Heart right ventricle (tissue), 16 donors: ENCODE measurements at regions not wholly inside any gene's neighbourhood (a gene's known extent, or its start where the extent isn't known, plus 50 kb on each side); places are given as distances from the start of the nearest gene placed in this dataset.

Experiments used
- ATAC-seq, 8 donors: fragments of 200-7000 bp; cut with Tn5 transposase; one replicate each; pipeline ENCODE4 v1.9.1; 2020; ENCODE audit warnings: mild to moderate bottlenecking in 8 of 8, moderate library complexity in 8 of 8, moderate number of reproducible peaks in 1 of 8
- DNase-seq, 2 donors: peaks; one replicate each; pipeline ENCODE4 v3.0.0-alpha.2; 2020
- H3K27ac ChIP-seq, 10 donors: fragments of 200-600 bp; sonication (generic) in 2 of 10; one replicate each; pipeline versions ENCODE4 v1.5.0 to v1.8.0; 2020 to 2022; ENCODE audit warnings: mild to moderate bottlenecking in 3 of 10
- H3K27me3 ChIP-seq, 7 donors: fragments of 200-600 bp; one replicate each; pipeline ENCODE4 v1.8.0; 2021 to 2022; ENCODE audit warnings: mild to moderate bottlenecking in 2 of 7
- H3K36me3 ChIP-seq, 9 donors: fragments of 200-600 bp; sonication (generic) in 1 of 9; one replicate each; pipeline versions ENCODE4 v1.5.0 to v1.8.0; 2020 to 2022; ENCODE audit warnings: mild to moderate bottlenecking in 2 of 9
- H3K4me1 ChIP-seq, 9 donors: fragments of 200-600 bp; sonication (generic) in 1 of 9; one replicate each; pipeline versions ENCODE4 v1.5.0 to v1.8.0; 2020 to 2022; ENCODE audit warnings: mild to moderate bottlenecking in 4 of 9
- H3K4me3 ChIP-seq, 10 donors: fragments of 200-600 bp; sonication (generic) in 2 of 10; one replicate each; pipeline versions ENCODE4 v1.5.0 to v1.8.0; 2020 to 2022; ENCODE audit warnings: mild to moderate bottlenecking in 7 of 10, moderate library complexity in 2 of 10
- H3K9me3 ChIP-seq, 11 donors: fragments of 200-600 bp in 10 of 11; sonication (generic) in 2 of 11; one replicate each; pipeline versions ENCODE4 v1.5.0 to v1.8.0; 2013 to 2022; ENCODE audit warnings: mild to moderate bottlenecking in 2 of 11, control low read depth in 1 of 11, moderate library complexity in 1 of 11
- CTCF ChIP-seq, 9 donors: fragments of 200-600 bp; sonication (generic) in 2 of 9; IDR thresholded peaks; one replicate each; pipeline versions ENCODE4 v1.5.0 to v1.8.0; 2021 to 2022; ENCODE audit warnings: antibody characterized with exemption in 9 of 9, mild to moderate bottlenecking in 5 of 9, moderate library complexity in 1 of 9
- WGBS, 2 donors: extraction: QIAGEN DNeasy Blood & Tissue Kit; methylation state at CpG; one replicate each; pipeline ENCODE4 v1.1.7; 2013; ENCODE audit warnings: inconsistent platforms in 1 of 2; 5-methylcytosine and 5-hydroxymethylcytosine counted together
- intact Hi-C, 10 donors: fragments of 100-400 bp; cut with DNase I; formaldehyde crosslinking; loops; one replicate each; pipeline versions ENCODE4 v1.11.1 to v1.14.2; 2022
- donor health status: Arrhythmogenic right ventricular cardiomyopathy.
- donor health status: ischemic (EF 13 %, LVEDD 7.1; RV severe dilation, severe dysfunction).
- donor health status: healthy with polysubstance abuse.
- donor health status: DM: no; HTN: yes; CAD: no.
- donor health status: DM: no; HTN: no; CAD: no.
- donor health status: ischemic (EF 25% LVEDD 6.9; RV normal size, moderate dysfunction).
- donor health status: ischemic (EF 25% LVEDD 5.7; RV mildly dilated, moderate dysfunction).
- donor health status: healthy.
- donor health status: DM: yes; HTN: yes; CAD: no.
- donor health status: Ischemic cardiomyopathy.
- donor health status: ischemic (EF 35%, LVEDD 5.7; RV mildly dilated, moderate dysfunction).
- donor health status: nonischemic (EF 11% LVEDD 7.7; RV severe dilation, severe dysfunction).
- donor health status: DM: yes; HTN: yes; CAD: no.
- donor health status: PGD.
- donor health status: ischemic (EF 29% LVEDD 5.4; RV normal size, mild dysfunction).
- donor health status: nonischemic (EF 23%, LVEDD 6.1; RV moderate dilation, normal function).

GRCh38 chr5:24053737-24054136, 546.3 kb downstream of the PRDM9 start:
- peaks cover 0 to 10% (median 0%) of the 10 kb centered on the region in 11 donors for H3K9me3 ChIP-seq
- no peak for TF ChIP-seq CTCF (IDR thresholded peaks at IDR 0.05)
- no peaks in the 10 kb centered on the region for H3K4me1 ChIP-seq
- intact Hi-C loops: no loop called here
- 72 to 82% methylated on average over 2 of the region's 2 CpGs for WGBS, 2 donors
- no peak overlapping the region for H3K4me3 ChIP-seq
- H3K36me3 ChIP-seq: no peaks in the 10 kb centered on the region
- ATAC-seq (no peak), DNase-seq (no peak)
- no peaks in the 10 kb centered on the region for H3K27me3 ChIP-seq
- no peak overlapping the region for H3K27ac ChIP-seq

- WGBS, 2 donors: 72 to 74% methylated on average over 2 of the region's 2 CpGs
- intact Hi-C loops: no loop called here
- Histone ChIP-seq H3K4me1 (no peaks in the 10 kb centered on the region), H3K36me3 (no peaks in the 10 kb centered on the region), H3K27me3 (no peaks in the 10 kb centered on the region), H3K27ac (no peak overlapping the region), H3K9me3 (peaks cover 0 to 8% (median 0%) of the 10 kb centered on the region in 11 donors), H3K4me3 (no peak overlapping the region)
- ATAC-seq: no peak
- DNase-seq: no peak
- TF ChIP-seq CTCF (IDR thresholded peaks at IDR 0.05): no peak
These were observed 551.6 kb downstream of the PRDM9 start for GRCh38 chr5:24059006-24059405.

- no peak overlapping the region for H3K27ac ChIP-seq
- DNase-seq (no peak), ATAC-seq (no peak)
- intact Hi-C loops: no loop called here
- TF ChIP-seq CTCF (IDR thresholded peaks at IDR 0.05): no peak
- H3K36me3 ChIP-seq: no peaks in the 10 kb centered on the region
- no peaks in the 10 kb centered on the region for H3K27me3 ChIP-seq
- no peak overlapping the region for H3K4me3 ChIP-seq
- WGBS, 2 donors: 85 to 87% methylated on average over 4 of the region's 4 CpGs
- no peaks in the 10 kb centered on the region for H3K4me1 ChIP-seq
- H3K9me3 ChIP-seq: peaks cover 0 to 8% (median 0%) of the 10 kb centered on the region in 11 donors
These were observed 552.3 kb downstream of the PRDM9 start for GRCh38 chr5:24059716-24060115.

- intact Hi-C loops: no loop called here
- Histone ChIP-seq H3K4me3 (no peak overlapping the region), H3K4me1 (no peaks in the 10 kb centered on the region), H3K36me3 (no peaks in the 10 kb centered on the region), H3K9me3 (peaks cover 0 to 6% (median 0%) of the 10 kb centered on the region in 11 donors), H3K27ac (no peak overlapping the region), H3K27me3 (no peaks in the 10 kb centered on the region)
- TF ChIP-seq CTCF (IDR thresholded peaks at IDR 0.05): no peak
- 84 to 89% methylated on average over 4 of the region's 4 CpGs for WGBS, 2 donors
- DNase-seq: no peak
- ATAC-seq: no peak
These were observed 558.4 kb downstream of the PRDM9 start for GRCh38 chr5:24065779-24066178.
